ENCODE measurements at regions not wholly inside any gene's neighbourhood (a gene's known extent, or its start where the extent isn't known, plus 50 kb on each side); places are given as distances from the start of the nearest gene placed in this dataset.
"Not testable (repeated sequence)": the region's sequence is repeated elsewhere in the genome, so short reads cannot be mapped to it uniquely, and the experiment has no call there.

DNA sequence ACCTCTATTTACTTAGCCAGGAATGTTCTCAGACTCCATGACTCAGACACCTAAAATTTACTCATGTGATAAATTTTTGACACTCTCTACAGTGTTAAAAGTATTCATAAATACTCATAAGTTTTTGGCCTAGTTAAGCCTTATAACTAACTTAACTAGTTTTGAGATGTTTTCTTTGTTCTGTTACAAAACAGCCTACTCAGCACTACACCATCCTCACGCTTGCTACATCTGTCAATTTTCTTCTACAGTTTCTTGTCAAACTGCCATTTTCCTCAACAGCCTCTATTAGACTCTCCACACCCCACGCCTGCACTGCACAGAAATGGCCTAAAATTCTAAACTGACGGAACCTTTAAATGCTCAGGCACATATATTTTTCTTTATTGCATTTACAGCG is 195.5 kb downstream of the ANXA1 start:
- no peak for DNase-seq

GRCh38 chr9:73347720-73348119 is 196.1 kb downstream of the ANXA1 start:
- DNase-seq: no peak

GRCh38 chr9:73348471-73348870 is 196.8 kb downstream of the ANXA1 start:
- peak; percentile 40 for DNase-seq

GRCh38 chr9:73349476-73349875 is 197.8 kb downstream of the ANXA1 start:
- DNase-seq: no peak

DNA sequence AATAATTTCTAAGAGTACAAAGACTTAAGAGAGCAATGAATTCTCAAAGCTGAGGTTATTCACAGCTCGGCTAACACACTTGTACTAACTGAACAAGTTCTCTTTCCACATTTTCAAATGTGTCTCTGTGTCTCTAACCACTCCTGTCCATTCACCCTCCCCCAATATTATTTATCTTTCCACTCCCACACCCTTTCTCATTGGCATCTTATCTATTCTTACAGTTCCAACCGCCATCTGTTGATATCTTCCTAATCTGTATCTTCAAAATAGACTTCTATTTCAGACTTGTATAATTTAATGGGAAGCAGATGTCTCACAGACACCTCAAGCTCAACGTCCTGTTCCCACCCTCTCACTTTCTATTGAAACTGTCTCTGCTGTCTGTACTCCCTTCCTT is 205.9 kb downstream of the ANXA1 start:
- no peak for DNase-seq

DNA sequence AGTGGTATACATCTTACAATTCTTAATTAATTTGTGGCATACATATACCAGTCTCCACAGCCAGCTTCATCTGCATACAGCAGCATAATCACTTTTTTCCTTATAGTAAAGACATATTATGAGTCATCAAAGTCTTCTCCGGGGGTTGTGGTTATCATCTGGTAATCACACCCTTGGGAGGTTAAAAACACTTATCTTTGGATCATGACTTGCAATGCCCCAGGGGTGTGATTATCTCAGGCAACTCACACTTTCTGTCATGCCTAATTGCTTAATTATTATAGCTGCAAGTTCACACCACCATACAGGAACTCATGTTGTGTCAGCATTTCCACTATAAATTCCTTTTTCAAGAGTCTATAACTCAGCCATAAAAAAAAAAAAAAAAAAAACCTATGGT is 218.4 kb downstream of the ANXA1 start:
- DNase-seq: no peak

- DNase-seq: no peak
Observed at GRCh38 chr9:73371801-73372200, 220.1 kb downstream of the ANXA1 start.

- DNase-seq: no peak
Observed at GRCh38 chr9:73380411-73380810, 228.7 kb downstream of the ANXA1 start.

DNA sequence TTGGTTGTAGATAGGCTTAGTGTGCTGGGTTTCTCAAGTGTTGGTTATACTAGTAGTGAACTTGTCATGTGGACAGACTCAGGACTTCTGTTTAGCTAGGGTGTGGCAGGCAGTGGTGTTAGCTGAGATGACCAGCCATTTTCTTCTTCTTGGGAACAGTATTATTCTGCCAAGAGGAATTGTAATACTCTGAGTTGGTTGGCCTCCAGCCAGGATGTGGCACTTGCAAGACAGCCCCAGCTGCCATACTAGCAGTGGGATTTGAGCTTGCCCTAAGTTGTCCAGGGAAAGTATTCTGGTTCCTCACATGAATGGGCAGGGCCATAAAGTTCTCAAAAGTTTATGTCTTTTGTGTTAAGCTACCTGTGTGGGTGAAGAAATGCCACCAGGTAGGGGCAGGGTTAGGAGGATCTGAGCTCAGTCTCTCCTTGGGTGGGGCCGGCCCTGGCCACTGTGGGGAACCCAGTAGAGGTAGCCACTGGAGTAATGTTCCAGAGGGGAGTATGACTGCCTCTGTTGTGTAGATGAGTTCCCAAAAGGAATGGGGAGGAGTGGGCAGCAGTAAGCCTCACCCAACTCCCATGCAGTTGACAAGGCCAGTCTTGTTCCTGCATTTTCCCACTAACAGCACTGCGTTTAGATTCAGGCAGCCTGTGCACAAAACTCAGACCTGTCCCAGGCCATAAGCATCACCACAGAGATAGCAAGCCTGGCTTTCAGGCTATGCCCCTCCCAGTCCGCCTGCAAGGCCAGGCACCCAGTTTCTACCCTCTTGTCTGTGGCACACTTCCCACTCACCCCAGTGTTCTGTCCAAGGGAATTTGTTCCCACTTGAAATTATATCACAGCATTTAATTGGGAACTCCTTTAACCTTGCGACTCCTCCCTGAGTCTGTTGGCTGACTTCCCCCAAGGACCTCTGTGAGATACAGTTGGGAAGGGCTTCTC is 250.7 kb downstream of the ANXA1 start:
- no peak for DNase-seq

- DNase-seq: no peak
Observed at GRCh38 chr9:73411494-73411893, 259.8 kb downstream of the ANXA1 start.

DNA sequence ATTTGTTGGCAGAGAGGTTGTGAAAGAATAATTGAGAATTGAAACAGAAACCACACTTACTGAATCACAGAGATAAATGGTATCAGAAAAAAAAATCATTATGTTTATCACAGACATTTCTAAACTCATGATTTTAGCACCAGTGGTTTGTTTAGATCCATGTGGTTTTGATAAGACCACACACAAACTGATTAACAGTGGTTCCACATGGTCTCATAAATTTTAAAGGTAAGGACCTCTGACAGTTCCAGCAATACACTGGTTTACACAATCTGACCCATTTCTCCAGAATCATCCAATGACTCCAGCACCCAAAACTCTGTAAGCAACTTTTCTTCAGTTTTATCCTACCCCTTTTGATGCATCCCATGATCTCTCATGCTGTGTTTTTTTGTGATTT is 261.2 kb downstream of the ANXA1 start:
- no peak for DNase-seq

- DNase-seq: no peak
Observed at GRCh38 chr9:73423891-73424290, 272.2 kb downstream of the ANXA1 start.

DNA sequence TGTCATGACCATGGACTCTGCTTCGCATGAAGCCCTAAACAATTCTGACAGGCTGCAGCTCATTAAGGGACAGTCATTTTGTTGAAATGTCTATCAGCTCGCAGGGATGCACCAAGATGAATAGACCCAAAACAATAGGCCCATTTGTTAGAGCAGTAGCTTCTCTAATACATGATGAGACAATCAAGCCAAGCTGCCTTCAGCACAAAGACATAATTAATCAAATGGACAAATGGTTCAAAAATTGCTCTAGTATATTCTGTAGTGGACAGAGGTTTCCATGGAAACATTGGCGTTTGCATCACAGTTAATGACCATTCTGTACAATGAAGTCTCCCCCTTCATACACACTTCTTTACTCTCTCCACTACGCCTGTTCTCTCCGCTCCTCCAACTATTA is 274.6 kb downstream of the ANXA1 start:
- DNase-seq: no peak

- no peak for DNase-seq
Observed at GRCh38 chr9:73434826-73435225, 283.2 kb downstream of the ANXA1 start.

DNA sequence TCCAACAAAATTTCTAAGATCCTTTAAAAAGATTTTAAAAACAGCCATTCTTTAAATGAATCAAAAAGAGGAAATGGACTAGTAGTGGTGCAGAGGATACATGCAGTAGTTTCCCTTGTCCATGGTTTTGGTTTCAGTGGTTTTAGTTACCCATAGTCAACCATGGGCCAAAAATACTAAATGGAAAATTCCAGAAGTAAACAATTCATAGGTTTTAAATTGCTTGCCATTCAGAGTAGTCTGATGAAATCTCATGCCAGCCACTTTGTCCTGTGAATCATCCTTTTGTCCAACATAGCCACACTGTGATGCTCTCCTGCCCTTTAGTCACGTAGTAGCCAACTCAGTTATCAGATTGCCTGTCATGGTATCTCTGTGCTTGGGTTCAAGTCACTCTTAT is 286.1 kb downstream of the ANXA1 start:
- DNase-seq: peak; percentile 43

- not testable (repeated sequence) for DNase-seq
Observed at GRCh38 chr9:73439839-73440238, 288.2 kb downstream of the ANXA1 start.

GRCh38 chr9:73441223-73441622 is 289.6 kb downstream of the ANXA1 start:
- no peak for DNase-seq

- DNase-seq: peak; percentile 53
Observed at GRCh38 chr9:73441890-73442818, 290.5 kb downstream of the ANXA1 start.

DNA sequence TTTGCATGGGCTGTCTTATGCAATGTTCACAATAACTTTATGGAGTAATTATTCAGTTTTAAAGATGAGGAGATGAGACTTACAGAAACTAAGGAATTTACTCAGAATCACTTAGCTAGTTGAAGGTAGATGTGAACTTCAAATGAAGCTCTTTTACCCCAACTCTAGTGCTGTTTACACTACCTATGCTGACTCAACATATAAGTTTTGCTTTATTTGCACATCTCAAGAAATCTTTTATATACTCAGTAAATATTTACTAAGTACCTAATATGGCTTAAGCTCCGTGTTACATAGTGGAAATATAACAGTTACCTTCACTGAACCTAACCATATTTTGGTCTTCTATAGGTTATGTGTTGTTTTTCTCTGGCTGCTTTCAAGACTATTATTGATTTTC is 293.2 kb downstream of the ANXA1 start:
- no peak for DNase-seq

DNA sequence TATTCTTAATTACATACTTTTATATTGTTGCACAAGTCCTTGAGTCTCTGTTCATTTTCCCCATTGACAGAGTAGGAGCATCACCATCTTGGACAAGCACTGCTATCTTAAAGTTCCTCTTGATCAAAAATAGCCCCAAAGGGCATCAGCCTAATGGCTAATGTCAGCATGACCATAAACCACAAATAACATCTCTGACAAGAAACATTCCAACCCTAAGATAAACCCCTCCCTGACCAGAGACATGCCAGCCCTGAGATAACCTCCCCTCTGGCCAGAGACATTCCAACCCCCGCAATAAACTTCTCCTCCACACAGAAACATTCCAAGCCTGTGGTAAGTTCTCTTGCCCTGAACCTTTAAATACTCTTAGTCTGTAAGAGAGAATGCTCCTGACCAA is 293.7 kb downstream of the ANXA1 start:
- peak; percentile 80 for DNase-seq

DNA sequence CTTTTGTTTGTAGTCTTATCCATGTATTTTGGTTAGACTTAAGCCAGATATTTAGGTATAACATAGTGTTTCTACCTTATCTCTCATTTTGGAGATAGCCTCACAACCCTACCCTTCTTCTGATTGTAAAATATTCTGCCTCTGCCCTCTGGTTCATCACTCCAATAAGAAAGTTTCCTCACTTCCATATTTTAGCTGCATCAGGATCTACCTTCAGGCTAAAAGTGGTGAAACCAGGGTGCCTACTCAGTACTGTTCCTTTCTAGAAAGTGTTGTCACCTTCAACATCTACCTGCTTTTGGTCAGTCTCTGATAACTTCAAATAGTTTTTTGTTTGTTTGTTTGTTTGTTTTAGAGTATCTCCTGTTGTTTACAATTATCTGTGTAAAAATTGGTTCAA is 294.6 kb downstream of the ANXA1 start:
- DNase-seq: no peak

DNA sequence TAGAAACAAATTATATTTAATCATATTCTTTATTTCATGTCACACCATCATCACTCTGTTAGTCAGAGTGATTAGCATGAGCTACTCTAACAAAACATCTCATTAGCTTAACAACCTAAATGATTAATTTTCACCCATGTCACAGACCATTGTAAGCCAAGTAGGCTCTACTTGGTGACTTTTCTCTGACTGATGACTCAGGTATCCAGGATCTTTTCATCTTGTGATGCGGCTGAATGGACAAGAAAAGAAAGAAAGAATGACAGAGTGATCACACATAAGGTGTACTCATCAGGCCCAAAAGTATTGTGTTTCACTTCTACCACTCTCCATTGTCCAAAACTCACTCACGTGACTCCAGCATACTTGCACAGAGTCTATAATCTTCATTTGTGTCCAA is 299.3 kb downstream of the ANXA1 start:
- DNase-seq: peak; percentile 83

DNA sequence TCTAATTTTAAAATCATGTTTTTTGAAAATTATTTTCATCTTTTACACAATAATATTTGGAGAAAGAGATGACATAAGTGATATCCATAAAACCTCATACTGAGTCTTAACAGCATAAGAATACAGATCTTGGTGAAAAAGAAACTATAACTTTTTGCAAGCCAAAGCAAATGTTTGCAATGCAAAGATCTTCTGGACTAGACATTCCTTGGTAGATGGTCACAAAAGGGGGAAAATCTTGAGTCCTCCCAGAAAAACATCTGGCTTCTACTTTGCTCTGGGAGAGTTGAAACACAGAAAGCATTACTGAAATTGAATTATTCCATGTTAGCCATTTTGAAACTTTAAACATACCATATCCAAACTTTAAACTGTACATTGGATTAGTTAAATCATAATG is 308.2 kb downstream of the ANXA1 start:
- no peak for DNase-seq

DNA sequence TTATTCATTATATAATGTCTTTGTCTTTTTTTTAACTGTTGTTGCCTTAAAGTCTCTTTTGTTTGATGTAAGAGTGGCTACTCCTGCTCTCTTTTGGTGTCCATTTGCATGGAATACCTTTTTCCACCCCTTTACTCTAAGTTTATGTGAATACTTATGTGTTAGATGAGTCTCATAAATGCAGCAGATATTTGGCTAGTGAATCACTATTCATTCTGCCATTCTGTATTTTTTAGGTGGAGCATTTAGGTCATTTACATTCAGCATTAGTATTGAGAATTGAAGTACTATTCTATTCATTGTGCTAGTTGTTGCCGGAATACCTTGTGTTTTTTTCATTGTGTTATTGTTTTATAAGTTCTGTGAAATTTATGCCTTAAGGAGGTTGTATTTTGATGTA is 317.1 kb downstream of the ANXA1 start:
- no peak for DNase-seq
